MM.1S (cell line): ENCODE measurements at regions not wholly inside any gene's neighbourhood (a gene's known extent, or its start where the extent isn't known, plus 50 kb on each side); places are given as distances from the start of the nearest gene placed in this dataset.

Experiments
- CTCF ChIP-seq: fragments of 300-600 bp; sonication (generic); IDR thresholded peaks from 2 replicates; pipeline ENCODE4 v1.5.1; 2016; ENCODE audit warnings: antibody characterized with exemption, low read length, mixed read lengths
- EZH2 ChIP-seq: fragments of 300-600 bp; sonication (generic); optimal IDR thresholded peaks from 2 replicates; pipeline ENCODE3; 2017; ENCODE audit warnings: low read depth, mild to moderate bottlenecking, antibody characterized with exemption, low read length, mixed read lengths
- EZH2phosphoT487 ChIP-seq: fragments of 300-600 bp; sonication (generic); IDR thresholded peaks from 2 replicates; pipeline ENCODE4 v1.6.1; 2018; ENCODE audit warnings: antibody characterized with exemption, low read length

DNA sequence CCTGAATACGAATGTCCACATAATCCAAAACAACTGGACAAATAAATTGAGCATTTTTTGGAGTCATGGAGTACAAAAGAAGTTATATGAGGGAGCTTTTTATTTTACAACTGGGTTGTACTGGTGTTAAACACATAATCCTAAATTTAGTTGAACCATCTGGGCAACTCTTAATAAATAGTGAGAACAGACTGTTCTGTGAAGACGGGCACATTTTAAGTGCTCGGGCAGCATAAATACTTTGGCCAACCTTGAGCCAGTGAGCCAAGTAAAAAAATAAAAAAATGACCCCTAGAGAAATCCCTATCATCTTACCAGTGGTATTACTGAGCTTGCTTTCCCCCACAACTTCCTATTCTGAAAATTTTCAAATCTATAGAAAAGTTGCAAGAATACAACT lies 50.9 kb upstream of the PSME4 start:
- TF ChIP-seq CTCF, result no peak
- TF ChIP-seq EZH2phosphoT487, result no peak
- TF ChIP-seq EZH2, result no peak
